GM21360 (cell line): ENCODE measurements at regions not wholly inside any gene's neighbourhood (a gene's known extent, or its start where the extent isn't known, plus 50 kb on each side); places are given as distances from the start of the nearest gene placed in this dataset.
"Not testable (repeated sequence)": the region's sequence is repeated elsewhere in the genome, so short reads cannot be mapped to it uniquely, and the experiment has no call there.

Source experiments
- ATAC-seq: cut with Tn5 transposase; IDR thresholded peaks from one replicate; pipeline ENCODE4 v1.9.1; 2021; ENCODE audit warnings: mild to moderate bottlenecking, moderate library complexity; ENCODE audit not compliant: unreplicated experiment

DNA sequence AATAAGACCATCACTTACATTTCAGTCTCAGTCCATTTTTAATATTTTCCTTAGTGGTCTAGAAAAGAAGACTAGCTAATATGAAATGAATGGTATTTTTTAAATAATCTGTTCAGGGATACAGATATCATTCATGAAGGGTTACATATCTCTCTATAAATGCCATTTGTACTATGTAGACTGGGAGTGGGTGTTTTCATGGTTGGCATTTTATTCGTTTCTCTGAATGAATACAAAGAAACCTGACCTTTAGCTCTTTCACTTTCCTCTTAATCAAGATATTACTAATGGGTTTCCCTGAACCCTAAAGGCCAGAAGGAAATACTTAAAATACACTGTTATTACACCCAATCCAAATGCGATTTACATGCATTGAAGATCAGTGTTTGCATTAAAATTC, 788.9 kb downstream of the TBC1D32 start:
- ATAC-seq = no peak

DNA sequence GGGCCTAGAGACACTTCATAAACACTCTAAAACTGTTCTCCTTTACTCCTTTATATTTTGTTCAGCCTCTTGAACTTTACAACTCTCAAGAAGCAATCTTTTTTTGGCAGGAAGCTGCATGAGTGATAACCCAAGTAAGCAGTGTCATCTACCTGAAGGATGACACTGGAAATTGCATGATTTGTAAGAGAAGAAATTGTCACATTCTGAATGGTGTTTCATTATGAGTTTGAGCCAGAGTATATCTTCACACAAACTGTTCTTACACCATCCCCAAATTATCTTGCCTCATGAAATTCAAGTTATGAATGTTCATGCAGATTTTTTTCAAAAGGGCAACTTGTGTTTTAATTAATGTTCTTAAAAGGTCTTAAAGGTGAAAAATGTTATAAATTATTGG, 799.3 kb downstream of the TBC1D32 start:
- no peak for ATAC-seq

DNA sequence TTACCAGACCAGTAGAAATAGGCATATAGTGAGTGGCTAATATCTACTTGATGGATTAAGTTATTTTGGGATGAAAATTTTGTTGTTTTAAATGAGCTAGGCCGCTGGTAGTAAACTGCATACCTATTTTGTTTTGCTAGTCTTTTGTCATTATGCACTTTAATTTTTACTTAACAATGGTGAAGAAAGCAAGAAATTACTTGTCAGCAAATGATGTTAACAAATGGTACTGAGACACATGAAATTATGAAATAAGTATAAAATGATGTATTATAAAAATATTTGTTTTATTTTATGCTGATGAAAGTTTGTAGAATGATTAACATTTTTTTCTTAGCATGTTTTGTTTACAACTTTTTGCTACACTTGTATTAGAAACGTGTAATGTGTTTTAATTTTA, 807.7 kb downstream of the TBC1D32 start:
- ATAC-seq = no peak

DNA sequence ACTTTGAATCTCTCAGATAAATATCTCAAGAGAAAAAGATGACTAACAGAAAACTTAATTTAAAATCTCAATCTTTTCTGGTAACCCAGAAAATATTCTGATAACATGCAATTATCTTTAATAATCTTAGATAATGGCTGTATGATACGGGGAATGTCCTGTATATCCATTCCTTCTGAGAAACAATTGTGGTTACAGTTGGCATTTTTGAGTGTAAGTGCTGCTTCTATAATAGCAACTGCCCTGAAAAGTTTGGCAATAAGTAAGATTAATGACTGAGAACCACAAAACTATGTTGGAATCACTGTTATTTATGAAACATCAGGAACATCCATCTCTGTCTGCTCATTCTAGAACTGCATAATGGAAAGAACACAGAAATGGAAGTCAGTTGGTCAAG, 819.7 kb downstream of the TBC1D32 start:
- no peak for ATAC-seq

DNA sequence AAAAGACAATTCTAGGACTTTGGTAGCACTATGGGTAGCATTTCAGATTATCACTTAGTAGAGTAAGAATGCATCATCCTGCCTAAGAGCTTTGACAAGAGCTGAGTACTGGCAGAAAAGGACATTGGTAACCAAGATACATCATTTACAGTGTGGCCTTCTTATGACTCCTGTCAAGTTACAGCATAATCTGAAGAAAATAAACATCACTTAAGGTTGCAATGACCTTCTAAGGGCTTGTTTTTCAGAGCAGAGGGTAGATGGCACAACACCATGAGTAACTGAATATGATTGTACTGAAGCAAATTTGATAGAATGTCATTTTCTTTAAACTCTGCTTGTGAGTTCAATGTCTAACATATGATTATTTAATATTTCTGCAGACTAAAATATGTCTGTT, 822.6 kb downstream of the TBC1D32 start:
- no peak for ATAC-seq

DNA sequence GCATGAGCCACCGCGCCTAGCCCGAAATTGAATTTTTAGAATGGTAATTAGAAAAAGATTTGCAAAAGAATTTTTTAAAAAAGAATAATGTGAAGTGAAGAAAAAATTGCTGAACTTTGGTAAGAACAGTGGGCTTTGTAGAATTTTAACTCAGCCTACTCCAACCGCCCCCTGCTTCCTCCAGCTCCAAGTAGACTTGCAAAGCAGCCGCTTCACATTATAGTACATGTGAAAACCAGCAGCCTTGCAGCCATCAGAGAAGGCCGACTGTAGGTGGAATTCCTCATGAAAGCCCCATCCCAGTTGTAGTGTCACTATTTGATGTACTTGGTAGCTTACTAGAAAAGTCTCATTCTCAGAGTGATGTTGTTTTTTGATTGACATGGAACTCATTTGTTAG, 835.6 kb downstream of the TBC1D32 start:
- ATAC-seq = no peak

DNA sequence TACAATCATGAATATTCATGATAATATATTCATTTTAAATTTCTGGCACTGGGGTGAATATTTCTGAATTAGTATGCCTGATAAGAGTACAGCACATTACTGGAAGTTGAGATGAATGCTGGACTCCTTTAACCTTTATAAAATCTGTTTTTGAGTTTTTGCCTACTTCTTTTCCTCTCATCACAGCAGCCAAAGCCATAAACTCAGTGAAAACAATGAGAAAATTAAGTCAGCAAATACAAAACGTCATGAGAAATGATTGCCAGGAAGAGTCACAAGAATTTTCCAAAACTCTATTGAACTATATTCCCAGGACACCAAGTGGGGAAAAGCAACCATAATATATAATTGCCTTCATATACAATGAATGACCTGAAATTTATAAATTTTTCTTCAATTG, 837.6 kb downstream of the TBC1D32 start:
- no peak for ATAC-seq

DNA sequence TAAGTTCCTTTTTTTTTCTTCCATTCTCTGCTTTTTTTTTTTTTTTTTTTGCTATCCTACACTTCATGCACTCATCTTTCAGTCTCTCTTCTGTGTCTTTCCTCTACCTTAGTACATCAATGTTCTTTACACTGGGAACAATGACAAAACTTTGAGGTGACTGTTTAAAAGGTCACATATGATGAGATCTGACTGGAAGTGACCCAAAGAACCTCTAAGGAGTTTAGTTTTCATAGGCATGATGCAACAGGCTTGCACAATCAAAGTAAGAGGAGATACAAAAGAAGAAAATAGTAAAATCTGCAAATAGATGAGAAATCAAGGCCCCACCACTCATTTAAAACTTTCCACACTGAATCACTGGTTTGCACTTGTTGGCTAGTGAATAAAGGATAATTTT, 840.8 kb downstream of the TBC1D32 start:
- ATAC-seq = no peak

DNA sequence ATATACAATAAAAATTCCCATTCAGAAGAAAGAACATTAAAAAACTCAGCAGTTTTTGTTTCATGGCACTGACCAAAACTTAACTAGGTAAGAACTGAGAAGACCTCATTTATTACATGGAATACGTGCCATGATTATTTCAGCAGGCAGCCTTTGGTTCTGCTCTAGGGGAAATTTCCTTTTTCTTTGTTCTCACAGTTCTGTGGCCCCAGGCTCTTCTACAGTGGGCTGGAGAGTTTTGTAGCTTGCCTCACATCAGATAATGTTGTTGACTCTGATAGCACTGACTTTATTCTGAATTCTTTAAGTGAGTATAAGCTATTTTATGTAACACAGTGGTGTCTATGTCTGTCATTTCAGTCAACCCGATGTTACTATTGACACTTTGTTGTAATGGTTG, 844.3 kb downstream of the TBC1D32 start:
- ATAC-seq = no peak

DNA sequence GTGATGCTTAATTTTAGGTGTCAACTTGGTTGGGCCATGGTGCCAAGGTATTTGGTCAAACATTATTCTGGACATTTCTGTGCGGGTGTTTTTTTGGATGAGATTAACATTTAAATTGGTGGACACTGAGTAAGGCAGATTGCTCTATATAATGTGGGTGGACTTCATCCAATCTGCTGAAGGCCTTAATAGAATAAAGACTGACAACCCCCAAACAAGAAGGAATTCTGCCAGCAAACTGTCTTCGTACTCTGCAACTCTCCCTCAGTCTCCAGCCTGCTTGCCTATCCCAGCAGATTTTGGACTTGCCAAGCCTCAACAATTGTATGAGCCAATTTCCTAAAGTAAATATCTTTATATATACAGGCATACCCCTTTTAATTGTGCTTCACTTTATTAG, 850.1 kb downstream of the TBC1D32 start:
- no peak for ATAC-seq

DNA sequence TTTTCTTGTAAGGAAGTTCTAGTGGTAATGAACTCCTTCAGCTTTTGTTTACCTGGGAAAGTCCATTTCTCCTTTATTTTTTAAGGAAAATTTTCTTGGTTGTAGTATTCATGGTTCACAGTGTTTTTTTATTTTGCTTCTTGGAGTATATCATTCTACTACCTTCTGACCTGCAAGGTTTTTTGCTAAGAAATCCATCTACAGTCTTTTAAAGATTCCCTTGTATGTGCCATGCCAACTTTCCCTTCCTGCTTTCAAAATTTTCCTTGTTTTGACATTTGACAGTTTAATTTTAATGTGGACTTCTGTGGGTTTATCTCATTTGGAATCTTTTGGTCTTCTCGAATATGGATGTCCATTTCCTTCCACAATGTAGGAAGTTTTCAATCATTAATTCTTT, 855.6 kb downstream of the TBC1D32 start:
- ATAC-seq = no peak

DNA sequence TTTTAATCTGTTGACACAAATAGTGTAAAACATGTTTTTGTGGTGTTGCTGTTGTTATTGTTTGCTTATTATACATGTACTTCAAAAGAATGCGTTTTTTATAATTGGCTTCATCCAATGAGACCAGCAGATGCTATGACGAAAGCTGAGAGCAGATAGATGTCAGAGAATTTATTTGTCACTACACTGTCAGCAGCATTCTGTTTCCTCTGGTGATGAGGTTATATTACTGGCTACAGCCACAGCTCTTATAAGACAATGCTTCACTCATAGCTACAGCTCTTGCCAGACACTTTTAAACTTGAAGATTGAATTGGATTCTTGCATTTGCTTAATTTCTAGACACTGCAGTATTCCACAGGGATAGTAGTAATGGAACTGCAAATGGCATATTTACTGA, 860.5 kb downstream of the TBC1D32 start:
- no peak for ATAC-seq

DNA sequence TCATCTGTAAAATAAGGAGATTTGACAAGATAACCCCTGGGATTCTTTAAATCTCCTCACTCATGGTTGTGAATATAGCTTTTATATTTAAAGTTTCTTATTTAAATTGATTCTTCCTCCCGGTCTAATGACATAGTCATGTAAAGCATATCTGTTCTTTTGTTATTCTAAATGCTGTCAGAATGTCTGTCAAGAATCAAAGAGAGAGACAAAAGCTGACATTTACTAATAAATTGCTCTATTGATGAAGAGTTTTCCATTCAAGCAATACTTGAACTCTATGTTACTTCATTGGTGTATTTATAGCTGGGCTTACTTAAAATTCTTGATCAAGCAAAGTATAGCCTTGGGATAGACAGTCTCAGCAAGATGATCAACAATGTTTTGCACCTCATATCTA, 865.8 kb downstream of the TBC1D32 start:
- no peak for ATAC-seq

DNA sequence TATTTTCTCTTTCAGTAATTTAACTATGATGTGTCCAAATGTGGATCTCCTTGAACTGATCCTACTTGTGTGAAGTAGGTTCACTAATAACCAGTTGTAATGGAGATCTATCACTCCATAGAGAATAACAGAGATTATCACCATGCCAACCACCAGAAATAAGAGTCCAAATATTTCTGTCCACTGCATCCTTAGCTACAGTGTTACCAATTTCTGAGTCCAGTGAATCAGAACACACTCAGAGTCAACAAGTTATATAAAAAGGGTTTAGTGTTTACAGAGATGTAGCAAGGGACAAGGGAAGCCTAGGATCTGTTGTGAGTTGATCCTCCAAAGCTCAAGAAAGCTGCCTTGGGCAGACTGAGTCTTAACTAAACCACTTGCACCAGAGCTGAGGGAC, 882.8 kb downstream of the TBC1D32 start:
- ATAC-seq = no peak

DNA sequence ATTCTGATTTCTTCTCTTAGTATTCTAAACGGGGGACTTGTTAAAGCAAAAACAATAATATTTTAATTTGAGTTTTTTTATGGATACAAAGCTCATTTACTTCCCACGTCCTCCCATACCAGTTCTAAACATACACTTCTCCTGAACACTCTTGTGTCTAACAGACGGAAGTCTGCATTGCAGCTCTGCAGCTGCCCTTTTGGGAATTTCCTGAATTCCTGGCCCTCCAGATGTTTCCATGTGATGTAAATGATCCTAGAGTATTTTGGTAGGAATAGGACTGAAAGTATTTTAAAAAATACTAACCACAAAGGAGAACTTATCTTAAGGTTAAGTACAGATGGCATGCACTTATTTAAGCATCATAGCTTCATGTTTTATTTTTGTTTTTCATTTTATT, 886.7 kb downstream of the TBC1D32 start:
- ATAC-seq = no peak

DNA sequence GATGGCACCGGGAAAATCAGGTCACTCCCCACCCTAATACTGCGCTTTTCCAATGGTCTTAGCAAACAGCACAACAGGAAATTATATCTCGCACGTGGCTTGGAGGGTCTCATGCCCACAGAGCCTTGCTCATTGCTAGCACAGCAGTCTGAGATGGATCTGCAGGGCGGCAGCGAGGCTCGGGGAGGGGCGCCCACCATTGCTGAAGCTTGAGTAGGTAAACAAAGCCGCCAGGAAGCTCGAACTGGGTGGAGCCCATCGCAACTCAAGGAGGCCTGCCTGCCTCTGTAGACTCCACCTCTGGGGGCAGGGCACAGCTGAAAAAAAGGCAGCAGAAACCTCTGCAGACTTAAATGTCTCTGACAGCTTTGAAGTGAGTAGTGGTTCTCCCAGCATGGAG, 901.4 kb downstream of the TBC1D32 start:
- ATAC-seq = not testable (repeated sequence)

DNA sequence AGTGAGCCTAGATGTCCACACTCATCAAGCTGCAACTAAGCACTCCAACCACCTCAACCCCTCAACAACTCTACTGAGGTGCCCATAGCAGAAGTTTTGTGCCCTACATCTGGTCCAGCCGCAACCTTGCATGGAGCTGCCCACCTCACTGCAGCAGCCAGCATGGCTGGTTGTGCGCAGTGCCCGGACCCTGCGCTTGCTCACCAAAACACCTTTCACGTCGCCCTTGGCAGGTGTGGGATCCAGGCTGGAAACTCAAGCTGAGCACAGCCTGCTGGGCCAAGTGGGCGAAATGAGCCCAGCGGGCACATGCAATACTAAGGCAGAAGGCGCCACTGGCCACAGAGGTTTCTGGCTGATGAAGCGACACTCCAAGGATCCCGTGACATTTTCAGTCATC, 902.4 kb downstream of the TBC1D32 start:
- ATAC-seq = no peak

DNA sequence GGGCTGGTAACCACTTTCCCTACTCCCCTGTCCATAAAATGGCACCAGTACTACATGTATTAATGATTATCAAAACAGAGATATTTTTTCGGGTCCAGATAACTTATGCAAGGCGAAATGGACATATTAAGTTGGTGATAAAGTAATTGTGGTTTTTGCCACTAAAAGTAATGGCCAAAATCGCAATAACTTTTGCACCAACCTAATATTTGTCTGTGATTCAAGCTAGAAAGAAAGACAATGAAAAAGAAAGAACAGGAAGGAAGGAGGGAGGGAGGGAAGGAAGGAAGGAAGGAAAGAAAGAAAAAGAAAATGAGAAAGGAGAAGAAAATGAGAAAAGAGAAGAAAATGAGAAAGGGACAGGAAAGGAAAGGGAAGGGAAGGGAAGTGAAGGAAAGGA, 922.9 kb downstream of the TBC1D32 start:
- no peak for ATAC-seq

DNA sequence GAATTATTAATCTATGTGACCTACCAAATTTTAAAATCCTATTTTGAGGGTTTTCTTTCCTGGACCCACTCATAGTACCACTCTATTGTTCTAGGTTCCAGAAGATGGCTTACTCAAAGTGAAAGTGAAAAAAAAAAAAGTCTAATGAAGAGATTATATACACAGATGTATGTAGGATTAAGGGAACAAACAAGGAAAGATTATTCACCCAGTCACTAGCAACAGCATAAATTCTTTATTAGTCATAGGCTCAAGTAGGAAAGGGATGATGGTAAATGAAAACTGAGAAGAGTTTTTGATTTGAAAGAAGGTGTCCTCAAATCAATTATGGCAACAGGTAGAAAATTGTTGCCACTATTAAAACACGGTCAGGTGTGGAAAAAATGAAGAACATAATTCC, 923.7 kb downstream of the TBC1D32 start:
- ATAC-seq = no peak

DNA sequence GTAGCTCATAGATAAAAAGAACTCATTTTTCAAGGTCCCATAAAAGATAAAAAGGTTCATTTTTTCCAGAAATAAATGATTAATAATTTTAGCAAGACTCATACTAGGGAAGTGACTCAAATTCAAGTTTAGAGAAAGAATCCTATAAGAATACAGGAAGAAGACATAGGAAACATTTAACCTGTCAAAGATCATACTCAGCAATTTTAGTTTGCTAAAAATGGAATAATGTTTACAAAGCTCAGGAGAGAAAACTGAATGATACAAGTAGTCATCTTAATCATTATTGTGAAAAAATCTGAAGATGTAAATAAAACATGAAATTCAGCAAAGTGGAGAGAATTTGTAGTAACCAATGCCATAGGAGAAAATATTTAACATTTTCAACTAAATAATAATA, 926.6 kb downstream of the TBC1D32 start:
- ATAC-seq = no peak

DNA sequence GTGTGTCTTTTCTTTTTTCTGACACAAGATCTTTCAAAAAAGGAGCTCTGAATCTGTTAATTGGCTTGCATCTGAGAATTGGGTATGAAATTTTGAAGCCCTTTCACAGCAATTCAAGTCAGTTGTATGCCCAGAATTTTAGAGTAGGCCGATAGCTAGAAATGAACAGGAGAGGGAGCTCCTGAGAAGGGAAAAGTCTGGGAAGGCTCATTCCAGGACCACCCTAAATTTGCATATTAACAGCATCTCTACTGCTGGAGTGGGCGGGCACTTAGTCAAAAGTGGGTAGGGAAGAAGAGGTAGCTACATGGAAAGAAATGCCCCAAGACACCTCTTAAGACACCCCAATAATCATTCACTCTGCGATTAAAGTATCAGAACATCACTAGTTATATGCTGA, 928.3 kb downstream of the TBC1D32 start:
- no peak for ATAC-seq

DNA sequence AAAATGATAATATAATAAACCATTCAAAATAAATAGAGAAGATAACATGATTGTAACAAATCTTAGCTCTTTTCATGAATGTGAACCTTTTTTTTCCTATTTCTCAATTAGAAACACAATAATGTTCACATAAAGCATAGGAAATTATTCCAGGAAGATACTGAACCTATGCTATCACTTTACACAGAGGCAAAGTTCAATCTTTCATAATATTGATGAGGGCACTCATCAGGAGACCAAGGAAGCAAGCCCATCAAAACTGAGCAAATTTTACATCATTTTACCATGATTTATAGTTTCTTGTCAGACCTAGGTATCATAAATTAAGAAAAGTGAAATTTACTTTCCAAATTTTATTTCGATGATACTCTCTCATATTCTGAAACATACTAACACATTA, 938.5 kb downstream of the TBC1D32 start:
- no peak for ATAC-seq

DNA sequence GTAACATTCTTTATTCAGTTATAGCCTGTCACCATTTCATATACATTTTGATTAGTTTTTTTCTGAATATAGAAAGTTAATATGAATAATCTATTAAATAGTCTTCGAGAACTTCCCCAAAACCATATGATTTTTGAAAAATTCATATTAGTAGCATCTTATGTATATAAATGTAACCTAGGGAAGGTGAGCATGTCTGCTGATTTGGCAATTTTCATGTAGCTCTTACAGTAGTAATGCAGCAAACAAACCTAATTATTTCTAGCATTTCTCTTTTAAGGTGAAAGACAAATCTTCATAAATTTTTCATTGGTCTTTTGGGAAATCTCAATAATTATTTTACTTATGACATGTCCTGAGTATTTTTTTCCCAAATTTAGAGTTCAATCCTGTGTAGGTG, 939.0 kb downstream of the TBC1D32 start:
- no peak for ATAC-seq

DNA sequence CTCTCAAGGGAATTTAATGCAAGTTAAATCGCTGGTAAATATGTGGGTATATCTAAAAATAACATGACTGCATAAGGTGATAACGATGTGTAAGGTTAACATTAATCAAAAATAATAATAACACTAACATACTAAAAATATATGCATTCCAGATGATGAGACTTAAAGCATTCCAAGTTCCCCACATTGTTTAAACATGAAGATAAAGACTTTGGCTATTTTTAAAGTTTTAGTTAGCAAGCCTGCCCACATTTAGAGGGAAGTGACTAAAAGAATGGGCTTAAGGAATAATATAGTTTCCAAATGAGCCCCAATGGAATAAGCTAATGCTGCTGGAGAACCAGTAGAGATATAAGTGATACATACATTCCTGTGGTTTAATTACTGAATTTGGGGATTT, 941.3 kb downstream of the TBC1D32 start:
- no peak for ATAC-seq
